ENCODE measurements at regions not wholly inside any gene's neighbourhood (a gene's known extent, or its start where the extent isn't known, plus 50 kb on each side); places are given as distances from the start of the nearest gene placed in this dataset.
"Not testable (repeated sequence)": the region's sequence is repeated elsewhere in the genome, so short reads cannot be mapped to it uniquely, and the experiment has no call there.

GRCh38 chr1:178603926-178604325 lies 91.0 kb downstream of the TEX35 start:
- no peak for DNase-seq (ENCODE audit: low read depth)
- no peak overlapping the region for H3K4me3 ChIP-seq (ENCODE audit: low read depth, low read length)
- no peak for TF ChIP-seq CTCF (IDR thresholded peaks at IDR 0.05; ENCODE audit: insufficient read depth, low read length)

GRCh38 chr1:178606839-178607238 lies 93.9 kb downstream of the TEX35 start:
- no peak for DNase-seq (ENCODE audit: low read depth)
- H3K4me3 ChIP-seq (ENCODE audit: low read depth, low read length) = no peak overlapping the region
- no peak for TF ChIP-seq CTCF (IDR thresholded peaks at IDR 0.05; ENCODE audit: insufficient read depth, low read length)

- no peak for TF ChIP-seq CTCF (IDR thresholded peaks at IDR 0.05; ENCODE audit: insufficient read depth, low read length)
- no peak overlapping the region for H3K4me3 ChIP-seq (ENCODE audit: low read depth, low read length)
- DNase-seq (ENCODE audit: low read depth) = peak; percentile 4
These were observed 95.0 kb downstream of the TEX35 start for GRCh38 chr1:178607718-178608408.

- TF ChIP-seq CTCF (IDR thresholded peaks at IDR 0.05; ENCODE audit: insufficient read depth, low read length) = no peak
- DNase-seq (ENCODE audit: low read depth) = peak; percentile 87
These were observed 96.1 kb downstream of the TEX35 start for GRCh38 chr1:178609015-178609414.

GRCh38 chr1:178610690-178611410 lies 97.9 kb downstream of the TEX35 start:
- not testable (repeated sequence) for H3K4me3 ChIP-seq (ENCODE audit: low read depth, low read length)
- peak; percentile 99 for DNase-seq (ENCODE audit: low read depth)

More at GRCh38 chr1:178609015-178609414, 96.1 kb downstream of the TEX35 start:
- H3K4me3 ChIP-seq (ENCODE audit: low read depth, low read length) = no peak overlapping the region

- peak; percentile 77 for DNase-seq (ENCODE audit: low read depth)
- H3K4me3 ChIP-seq (ENCODE audit: low read depth, low read length) = no peak overlapping the region
- TF ChIP-seq CTCF (IDR thresholded peaks at IDR 0.05; ENCODE audit: insufficient read depth, low read length) = no peak
These were observed 99.4 kb downstream of the TEX35 start for GRCh38 chr1:178612261-178612660.

GRCh38 chr1:178613271-178613945 lies 100.5 kb downstream of the TEX35 start:
- no peak overlapping the region for H3K4me3 ChIP-seq (ENCODE audit: low read depth, low read length)
- no peak for TF ChIP-seq CTCF (IDR thresholded peaks at IDR 0.05; ENCODE audit: insufficient read depth, low read length)
- DNase-seq (ENCODE audit: low read depth) = no peak
